ENCODE measurements at regions not wholly inside any gene's neighbourhood (a gene's known extent, or its start where the extent isn't known, plus 50 kb on each side); places are given as distances from the start of the nearest gene placed in this dataset.

DNA sequence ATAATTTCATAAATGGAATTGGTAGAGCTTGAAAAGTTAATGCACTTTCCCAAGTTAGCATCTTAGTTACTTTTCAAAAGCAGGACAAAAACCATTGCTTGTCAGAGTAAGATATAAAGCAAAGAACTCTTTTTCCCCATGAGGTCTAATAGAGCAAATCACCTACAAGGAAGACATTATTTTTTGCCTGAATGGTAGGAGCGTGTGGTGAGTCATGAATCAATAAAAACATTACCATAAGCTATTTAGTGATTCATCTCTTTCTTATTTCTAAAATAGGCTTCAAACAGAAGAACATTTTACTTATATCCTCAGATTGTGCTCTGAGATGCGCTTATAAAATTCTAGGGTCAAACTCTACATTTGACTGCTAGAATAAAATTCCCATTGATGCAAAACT is 109.4 kb upstream of the GPRIN3 start:
- no peak for DNase-seq

DNA sequence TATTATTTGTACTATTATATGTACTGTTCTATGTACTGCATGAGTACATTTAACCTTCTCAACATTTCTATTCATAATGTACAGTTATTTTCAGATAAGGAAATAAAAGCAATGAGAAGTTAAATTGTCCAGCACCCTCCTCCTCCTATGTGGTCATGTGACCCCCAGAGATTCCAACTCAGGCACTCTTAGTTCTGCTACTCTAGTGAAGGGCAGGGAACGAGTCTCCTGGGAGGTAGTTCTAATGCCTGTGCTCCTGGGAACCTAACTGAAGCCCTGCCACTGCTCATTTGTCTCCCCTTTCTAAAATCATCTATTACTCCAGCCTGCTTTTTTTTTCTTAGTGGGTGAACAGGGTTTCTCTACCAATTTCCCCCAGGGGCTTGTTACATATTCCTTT is 105.9 kb upstream of the GPRIN3 start:
- no peak for DNase-seq

DNA sequence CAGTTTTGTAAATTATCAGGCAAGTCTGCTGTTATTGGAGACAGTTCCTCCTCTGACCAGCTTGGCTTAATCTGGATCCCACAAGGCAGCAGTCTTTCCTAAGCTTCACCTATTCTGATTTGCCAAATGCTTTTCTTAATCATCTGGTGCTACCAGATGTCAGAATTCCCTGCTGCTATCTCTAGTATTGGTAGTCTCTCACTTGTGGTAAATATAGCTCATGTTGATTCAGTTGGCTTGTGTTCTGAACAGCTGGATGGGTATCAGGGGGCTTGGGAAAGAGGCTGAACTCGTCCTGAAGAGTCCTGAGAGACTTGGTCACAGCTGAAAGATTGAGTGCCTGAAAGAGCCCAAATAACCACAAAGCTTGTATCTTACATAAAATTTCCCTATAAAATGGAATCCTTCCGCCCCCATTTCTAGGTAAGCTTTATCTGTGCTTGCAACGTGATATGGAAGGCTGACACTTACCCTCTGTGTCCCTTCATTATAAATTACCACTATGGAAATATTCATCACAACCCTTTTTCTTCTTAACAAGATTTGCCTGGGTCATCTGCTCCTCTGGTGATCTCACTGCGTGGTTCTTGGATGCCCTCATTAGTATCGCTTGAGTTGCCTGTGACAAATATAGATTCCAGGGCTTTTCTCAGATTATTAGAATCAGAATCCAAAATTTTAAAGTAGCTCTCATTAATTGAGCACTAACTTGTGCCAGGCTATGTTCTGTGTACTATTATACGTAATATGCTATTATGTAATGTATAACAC is 104.1 kb upstream of the GPRIN3 start:
- no peak for DNase-seq

DNA sequence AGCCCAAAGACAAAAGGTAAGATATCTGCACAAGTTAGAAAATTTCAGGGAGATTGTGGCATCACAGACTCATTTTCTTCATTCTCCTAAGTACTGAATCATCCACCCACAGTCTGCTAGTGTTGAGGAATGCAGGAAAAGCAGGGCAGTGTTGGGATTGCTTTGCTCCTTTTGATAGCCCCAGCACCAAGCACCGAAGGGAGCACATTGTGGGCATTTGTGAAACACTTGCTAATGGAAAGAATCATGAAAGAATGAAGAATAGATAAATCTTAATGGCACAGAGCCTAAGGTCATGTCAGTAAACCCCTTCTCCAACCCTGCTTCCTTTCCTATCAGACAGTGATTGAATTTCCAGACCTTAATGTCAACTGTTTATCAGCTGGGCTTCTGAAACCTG is 103.1 kb upstream of the GPRIN3 start:
- DNase-seq = no peak

DNA sequence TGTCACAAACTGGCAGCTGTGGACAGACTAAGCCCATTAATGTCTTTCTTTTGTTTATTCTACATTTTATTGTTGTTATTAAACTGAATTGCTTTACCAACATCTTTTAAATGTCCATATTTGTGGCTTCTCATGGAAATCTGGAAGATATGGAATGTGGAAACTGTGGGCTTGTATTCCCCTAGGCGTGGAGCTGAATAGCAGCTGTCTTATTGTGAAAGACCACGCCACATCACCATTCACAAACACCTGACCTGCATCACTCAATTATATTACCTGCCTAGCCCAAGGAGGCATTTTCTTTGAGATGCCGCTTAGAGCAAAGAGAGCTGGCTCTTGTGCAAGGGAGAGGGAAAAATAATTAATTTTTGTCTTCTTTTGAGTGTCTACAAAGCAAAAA is 96.9 kb upstream of the GPRIN3 start:
- no peak for DNase-seq

DNA sequence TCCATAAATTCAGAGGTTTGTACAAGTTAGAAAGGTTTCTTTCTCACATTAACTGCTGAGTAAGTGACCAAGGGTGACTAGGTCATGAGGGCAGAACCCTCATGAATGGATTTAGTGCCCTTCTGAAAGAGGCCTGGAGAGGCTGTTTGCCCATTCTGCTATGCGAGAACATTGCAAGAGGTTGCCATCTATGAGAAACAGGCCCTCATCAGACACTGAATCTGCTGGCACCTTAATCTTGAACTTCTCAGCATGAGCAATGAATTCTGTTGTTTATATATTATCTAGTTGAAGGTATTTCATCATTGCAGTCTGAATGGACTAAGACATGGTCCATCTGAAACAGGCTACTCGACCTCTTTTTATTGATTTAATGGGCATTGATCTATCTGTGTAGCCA is 96.2 kb upstream of the GPRIN3 start:
- DNase-seq = no peak

DNA sequence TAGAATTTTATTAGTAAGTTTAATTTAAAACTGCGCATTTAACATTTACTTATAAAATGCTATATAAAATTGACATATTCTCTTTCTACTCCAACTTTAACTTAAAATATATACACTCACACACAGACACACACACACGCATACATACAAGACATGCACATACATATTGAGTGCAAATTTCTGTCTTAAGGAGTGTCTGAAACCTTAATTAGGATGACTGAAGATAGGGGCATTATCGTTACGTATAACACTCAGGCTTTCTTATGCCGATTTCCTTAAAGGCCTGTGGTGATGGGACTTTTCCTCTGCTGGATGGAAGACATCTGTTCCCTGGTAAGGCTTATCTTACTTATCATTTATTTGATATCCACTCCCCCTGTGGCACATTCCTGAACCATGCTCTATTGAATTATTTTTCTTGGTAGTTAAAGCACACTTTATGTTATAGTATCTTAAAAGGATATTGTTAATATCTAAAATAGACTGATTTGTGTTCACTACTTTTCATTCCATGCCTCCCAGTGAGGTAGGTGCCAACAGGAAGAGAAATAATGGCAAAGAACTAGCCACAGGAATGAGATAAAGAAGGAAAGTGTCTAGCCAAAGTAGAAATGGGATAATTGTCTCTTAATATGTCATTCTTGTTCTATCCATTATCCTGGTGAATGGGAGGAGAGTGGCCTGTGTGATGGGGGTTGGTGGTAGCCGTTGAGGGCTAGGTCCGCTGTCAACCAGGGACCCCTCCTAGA is 92.9 kb upstream of the GPRIN3 start:
- no peak for DNase-seq

DNA sequence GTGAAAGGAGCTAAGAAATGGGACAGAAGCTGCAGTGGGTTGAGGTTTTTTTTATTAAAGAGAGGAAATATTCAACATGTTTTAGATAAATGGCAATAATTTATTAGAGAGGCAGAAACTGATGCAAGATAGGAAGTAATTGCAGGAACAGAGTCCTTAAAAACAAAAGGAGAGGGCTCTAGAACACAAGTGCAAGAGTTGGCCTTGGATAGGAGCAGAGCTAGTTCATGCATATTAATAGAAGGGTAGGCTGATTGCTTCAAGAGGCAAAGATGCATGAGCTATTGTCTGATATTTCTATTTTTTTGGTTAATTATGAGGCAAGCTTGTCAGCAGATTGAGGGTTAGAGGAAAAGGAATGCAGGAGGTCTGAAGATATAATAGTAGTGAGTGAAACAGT is 91.0 kb upstream of the GPRIN3 start:
- DNase-seq = no peak

DNA sequence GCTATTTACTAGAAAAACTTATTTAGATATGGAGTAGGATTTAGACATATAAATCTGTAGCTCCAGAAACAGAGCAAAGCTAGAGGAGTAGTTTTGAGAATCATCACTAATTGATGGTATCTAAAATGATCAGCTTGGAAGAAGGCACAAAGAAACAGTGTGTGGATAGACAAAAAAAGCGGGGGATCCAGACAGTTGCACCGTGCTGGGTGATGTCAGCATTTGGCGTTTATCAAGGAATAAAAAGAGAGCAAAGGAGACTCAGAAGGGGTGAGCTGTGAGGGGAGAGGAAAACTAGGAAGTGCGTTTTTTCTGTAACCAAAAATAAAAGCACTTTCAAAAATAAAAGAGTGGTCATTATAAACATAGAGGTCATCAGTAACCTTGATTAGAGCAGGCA is 90.5 kb upstream of the GPRIN3 start:
- DNase-seq = no peak

DNA sequence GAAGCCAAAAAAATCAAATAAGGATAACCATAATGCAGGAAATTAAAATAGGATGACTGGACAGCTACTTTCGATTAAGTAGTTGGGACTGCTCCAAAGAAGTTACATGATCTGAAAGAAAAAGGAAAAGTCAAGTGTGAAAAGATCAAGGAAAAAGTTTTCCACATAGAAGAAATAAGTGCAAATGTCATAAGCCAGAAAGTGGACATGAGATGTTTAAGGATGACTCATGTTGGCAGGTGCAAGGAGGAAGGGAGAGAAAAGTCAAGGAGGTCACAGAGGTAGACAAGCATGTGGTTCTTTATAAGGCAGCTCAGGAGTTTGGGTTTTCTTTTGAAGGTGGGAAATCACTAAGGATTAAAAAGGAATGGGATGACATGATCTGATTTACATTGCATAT is 89.8 kb upstream of the GPRIN3 start:
- no peak for DNase-seq

DNA sequence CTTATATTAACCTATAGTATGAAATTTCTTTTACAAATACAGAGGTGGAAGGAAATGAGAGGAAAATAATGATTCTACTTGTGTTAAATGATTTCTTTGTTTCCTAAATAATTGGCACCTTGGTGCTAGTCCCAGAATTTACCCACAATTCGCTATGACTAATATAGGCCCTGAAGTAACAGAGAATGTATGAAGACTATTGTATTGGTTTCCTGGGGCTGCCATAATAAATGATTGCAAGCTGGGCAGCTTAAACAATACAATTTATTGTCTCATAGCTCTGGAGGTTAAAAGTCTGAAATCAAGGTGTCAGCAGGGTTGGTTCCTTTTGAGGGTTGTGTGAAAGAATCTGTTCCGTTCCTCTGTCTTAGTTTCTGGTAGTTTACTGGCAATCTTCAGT is 74.8 kb upstream of the GPRIN3 start:
- no peak for DNase-seq

DNA sequence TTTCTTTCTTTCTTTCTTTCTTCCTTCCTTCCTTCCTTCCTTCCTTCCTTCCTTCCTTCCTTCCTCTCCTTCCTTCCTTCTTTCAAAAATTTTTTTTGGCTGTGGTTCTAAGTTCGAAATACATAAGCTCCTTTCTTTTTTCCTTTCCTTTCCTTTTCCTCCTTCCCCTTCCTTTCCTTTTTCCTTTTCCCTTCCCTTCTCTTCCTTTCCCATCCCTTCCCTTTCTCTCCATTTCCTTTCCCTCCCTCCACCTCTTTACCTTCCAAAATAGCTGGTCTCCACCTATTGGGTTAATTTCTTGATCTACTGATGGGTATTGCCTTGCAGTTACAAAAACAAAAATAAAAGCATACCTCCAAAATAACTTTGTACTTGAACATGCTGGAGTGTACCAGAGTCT is 73.4 kb upstream of the GPRIN3 start:
- DNase-seq = no peak

DNA sequence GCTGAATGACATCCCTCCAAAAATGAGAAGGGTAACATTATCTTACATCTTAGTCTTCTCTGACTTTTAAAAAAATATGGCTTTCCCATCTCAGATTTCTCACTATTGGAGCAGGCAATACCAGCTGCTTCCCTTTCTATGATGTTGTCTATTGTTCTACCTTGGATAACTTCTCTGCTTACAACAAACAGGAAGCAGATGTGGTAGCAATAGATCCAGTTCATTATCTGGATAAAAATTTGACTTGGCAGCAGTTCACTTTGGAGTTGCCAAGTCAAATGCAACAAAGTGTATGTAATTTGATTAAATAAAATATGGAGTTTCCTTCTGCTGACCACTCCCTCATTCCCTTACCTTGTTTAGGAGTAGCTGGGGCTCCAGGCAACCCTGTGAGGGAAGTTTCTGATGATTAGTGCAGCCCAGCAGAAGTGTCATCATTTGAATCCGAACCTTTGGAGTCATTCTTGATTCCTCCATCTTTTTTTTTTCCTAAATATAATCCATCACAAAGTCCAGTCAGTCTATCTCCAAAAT is 72.0 kb upstream of the GPRIN3 start:
- no peak for DNase-seq

DNA sequence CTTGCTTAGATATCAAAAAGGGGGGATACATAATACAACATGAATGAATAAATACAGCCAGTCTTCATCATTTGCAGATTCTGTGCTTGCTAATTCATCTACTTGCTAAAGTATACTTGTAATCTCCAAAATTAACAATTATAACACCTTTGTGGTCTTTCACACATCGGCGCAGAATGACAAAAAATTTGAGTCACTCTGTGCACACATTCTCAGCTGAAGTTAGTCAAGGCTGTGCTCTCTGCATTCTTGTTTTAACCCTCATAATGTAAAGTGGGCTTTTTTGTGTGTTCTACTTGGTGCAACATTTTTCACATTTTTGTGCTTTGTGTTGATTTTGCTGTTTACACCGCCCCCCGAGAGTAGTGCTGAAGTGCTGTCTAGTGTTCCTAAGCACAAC is 65.8 kb upstream of the GPRIN3 start:
- DNase-seq = no peak

DNA sequence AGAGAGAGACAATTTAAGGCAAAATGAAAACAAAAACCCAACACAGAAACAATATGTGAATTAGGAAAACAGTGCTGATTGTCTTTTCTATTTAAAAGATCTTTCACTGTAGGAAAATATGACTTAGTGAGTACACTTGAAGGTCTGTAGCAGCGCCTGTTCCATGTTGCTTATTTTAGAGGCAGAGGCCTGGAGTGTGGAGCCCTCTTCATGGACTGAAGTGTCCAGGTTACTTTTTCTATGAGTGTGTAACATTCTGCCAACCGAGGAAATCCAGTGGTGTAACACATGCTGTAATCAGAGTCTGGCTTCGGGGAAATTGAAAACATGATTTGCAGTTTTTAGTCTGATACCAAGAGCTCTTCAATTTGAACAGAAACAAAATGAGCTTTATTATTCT is 64.0 kb upstream of the GPRIN3 start:
- no peak for DNase-seq

DNA sequence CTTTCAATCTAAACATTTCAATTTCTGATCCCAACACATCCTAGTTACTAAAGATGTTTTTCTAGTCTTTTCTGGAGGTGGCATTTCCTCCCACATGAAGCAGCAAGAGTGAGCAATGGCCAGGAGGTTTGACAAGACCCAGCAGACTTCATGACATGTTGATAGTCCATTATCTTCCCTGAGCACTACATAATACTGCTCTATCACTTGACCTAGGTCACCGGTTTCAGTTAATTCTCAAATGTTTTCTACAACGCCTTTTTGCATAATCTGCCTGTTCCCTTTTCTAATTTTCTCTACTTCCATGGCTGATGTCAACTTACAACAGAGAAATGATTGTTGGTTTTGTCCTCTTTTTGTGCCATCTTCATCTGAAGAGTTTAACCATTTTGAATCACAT is 62.0 kb upstream of the GPRIN3 start:
- DNase-seq = no peak

DNA sequence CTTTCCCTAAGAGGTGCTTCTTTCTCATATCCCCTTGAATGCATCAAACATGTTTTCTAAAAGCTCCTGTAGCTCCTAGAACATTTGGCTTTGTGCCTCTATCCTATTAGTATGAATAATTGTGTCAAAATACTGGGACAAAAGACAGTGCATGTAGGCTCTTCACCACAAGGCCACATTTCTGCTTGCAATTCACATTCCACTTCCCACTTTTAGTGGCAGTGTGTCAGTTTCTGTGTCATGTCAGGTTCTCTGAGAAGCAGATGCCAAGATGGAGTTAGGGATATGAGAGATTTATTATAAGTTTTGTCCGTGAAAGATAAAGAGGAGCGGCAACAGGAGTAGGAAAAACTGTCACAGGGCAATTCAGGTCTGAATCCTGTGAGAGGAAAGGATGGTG is 61.3 kb upstream of the GPRIN3 start:
- no peak for DNase-seq

DNA sequence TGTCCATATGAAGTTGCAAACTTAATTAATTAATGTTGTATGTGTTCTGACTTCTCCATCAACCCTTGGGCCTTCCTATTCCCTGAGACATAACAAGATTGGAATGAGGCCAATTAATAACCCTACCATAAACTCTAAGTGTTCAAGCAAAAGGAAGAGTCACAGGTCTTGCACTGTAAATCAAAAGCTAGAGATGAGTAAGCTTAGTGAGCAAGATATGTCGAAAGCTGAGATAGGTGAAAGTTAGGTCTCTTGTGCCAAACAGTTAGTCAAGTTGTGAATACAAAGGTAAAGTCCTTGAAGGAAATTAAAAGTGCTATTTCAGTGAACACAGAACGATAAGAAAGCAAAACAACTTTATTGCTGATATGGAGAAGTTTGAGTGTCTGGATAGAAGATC is 58.2 kb upstream of the GPRIN3 start:
- no peak for DNase-seq

DNA sequence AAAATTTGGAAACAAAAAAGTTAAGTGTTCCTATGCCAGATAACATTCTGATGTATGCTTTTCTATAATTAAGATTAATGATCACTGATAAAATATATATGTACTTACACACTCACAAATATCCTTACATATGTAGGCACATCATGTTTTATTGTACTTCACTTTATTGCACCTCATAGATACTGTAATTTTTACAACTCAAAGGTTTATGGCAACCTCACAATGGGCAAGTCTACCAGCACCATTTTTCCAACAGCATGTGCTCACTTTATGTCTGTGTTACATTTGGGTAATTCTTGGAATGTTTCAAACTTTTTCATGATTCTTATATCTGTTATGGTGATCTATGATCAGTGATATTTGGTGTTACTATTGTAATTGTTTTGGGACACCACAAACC is 57.8 kb upstream of the GPRIN3 start:
- no peak for DNase-seq

DNA sequence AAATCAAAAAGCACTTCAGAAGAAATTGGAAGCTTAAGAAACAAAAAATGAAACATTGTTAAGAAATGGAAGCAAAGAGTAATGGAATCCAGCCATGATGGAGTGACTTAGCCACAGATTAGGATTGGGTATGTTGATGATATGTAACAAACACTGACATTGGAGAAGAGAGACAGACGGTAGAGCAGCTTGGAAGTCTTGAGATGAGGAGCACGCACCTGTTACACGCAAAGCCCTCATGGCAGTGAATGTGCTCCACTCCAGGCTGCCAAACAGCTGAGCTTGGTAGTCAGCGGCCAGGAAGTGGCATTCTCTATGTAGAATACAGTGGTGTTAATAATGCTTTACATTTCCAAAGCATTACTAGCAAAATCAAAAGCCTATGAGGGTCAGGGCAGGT is 56.9 kb upstream of the GPRIN3 start:
- no peak for DNase-seq

DNA sequence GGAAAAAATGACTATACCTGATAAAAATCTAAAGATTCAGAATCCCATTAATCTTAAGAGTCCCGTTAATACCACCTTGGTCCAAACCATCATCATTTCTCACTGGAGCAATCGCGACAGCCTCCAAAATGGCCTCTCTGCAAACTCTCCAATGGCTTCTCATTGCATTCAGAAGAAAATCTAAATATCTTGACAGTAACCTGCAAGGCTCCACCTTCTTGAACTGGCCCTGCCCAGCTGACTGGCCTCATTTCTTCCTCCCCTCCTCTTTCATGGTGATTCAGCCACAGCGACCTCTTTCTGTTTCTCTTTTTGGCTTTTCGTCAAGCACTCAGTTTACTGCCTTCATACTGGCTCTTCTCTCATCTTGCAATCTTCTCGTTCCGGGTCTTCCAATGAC is 56.2 kb upstream of the GPRIN3 start:
- DNase-seq = no peak

DNA sequence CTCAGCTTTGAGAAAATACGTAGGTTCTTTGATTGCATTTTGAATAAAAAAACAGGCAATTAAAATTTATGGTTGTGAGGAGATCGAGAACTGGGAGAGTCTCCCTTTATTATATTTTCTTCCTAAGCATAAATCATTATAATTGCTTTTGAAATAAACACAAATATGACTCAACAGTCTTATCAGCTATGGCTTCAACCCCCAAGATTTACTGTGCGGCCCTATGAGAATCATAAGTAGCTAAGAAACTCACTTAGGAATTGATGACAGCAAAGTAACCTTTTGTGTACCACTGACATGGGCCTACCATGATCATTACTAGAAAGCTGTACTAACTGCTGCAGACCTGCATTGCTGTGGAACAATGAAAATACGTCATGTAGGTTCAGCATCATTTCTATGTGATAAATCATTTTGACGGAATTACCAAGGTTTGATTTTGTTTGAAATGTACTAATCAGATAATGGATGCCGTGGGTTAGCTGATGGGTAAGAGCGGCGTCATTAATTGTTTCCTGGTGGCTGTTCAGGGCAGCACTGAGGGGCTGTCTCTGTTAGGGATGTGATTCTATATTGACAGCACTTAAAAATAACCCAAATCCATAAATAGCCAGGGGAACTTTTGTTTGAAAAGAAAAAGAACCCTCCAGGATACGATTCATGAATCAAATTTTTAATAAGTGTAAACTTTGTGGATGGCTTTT is 51.5 kb upstream of the GPRIN3 start:
- no peak for DNase-seq

DNA sequence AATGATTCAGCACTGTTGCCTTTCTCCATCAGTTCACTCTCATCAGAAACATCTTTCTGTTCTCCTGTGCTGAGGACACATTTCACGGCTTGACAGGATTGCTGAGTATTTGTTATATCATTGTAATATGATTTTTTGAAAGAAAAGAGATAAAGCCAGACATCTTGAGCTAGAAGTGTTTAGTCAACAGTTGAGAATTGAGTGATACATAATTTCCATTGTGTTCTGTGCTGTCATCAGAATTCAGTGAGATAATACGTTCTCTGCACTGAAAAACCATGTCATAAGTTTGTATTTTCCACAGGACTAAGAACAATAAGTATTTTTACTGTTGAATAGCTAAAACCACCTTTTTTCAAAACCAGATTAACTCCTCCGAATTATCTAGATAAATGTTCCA is 50.2 kb upstream of the GPRIN3 start:
- DNase-seq = no peak
